LNCaP clone FGC (cell line): ENCODE measurements at regions not wholly inside any gene's neighbourhood (a gene's known extent, or its start where the extent isn't known, plus 50 kb on each side); places are given as distances from the start of the nearest gene placed in this dataset.
"Not testable (repeated sequence)": the region's sequence is repeated elsewhere in the genome, so short reads cannot be mapped to it uniquely, and the experiment has no call there.

Experiments used
- DNase-seq: peaks from one replicate; pipeline ENCODE4 v3.0.0-alpha.2; 2011; ENCODE audit warnings: low read depth
- H3K4me3 ChIP-seq: 2 replicates; pipeline ENCODE4 v1.5.1; 2011; ENCODE audit warnings: mild to moderate bottlenecking, low read depth, low read length, control low read depth
- TF ChIP-seq, protein P1 (sequence below): IDR thresholded peaks from 2 replicates; pipeline ENCODE4 v1.5.1; 2012; ENCODE audit warnings: mild to moderate bottlenecking; ENCODE audit not compliant: control insufficient read depth, insufficient read depth; ENCODE audit errors: extremely low read depth

DNA sequence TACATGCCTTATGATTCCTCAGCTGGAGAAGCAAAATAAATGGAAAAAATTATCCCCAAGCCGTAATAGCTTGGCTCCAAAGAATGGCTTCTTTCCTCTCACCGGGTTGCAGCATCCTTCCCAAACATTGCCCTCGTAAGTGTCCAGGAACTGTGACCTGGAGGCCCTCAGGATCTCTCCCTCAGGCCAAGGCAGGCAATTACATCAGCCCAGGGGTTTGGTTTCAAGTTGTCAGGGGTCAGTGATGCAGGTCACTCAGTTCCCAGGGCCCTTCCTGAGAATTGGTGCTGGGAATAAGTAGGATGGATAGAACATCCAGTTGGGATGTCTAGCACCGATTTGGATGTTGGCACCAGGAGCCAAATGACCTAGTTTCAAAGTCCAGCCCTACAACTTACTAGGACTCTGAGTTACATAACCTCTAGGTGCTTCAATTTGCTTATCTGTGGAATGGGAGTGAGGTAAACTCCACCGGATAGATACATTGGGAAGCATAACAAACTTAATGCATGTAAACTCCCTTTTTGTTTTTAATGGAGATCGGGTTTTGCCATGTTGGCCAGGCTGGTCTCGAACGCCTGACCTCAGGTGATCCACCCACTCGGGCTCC, 133.5 kb upstream of the DAP start:
- H3K4me3 ChIP-seq, result no peak overlapping the region
- TF ChIP-seq, protein P1, sequence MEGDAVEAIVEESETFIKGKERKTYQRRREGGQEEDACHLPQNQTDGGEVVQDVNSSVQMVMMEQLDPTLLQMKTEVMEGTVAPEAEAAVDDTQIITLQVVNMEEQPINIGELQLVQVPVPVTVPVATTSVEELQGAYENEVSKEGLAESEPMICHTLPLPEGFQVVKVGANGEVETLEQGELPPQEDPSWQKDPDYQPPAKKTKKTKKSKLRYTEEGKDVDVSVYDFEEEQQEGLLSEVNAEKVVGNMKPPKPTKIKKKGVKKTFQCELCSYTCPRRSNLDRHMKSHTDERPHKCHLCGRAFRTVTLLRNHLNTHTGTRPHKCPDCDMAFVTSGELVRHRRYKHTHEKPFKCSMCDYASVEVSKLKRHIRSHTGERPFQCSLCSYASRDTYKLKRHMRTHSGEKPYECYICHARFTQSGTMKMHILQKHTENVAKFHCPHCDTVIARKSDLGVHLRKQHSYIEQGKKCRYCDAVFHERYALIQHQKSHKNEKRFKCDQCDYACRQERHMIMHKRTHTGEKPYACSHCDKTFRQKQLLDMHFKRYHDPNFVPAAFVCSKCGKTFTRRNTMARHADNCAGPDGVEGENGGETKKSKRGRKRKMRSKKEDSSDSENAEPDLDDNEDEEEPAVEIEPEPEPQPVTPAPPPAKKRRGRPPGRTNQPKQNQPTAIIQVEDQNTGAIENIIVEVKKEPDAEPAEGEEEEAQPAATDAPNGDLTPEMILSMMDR, result no peak
- DNase-seq, result no peak

DNA sequence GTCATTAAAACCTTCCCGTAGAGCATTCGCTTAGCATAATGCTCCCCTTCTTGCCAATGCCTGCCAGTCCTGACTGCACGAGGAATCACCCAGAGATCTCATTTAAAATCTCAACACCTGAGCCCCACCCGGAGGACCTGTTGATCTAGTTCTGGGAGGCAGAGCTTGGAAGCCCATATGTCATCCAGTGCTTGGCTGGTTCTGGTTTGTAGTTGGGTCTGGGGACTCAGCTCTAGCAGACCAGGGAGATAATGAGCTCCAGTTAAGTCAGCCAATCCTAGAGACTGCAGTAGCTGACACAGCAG, 131.8 kb upstream of the DAP start:
- no peak overlapping the region for H3K4me3 ChIP-seq
- no peak for DNase-seq
- TF ChIP-seq, protein P1, result no peak

DNA sequence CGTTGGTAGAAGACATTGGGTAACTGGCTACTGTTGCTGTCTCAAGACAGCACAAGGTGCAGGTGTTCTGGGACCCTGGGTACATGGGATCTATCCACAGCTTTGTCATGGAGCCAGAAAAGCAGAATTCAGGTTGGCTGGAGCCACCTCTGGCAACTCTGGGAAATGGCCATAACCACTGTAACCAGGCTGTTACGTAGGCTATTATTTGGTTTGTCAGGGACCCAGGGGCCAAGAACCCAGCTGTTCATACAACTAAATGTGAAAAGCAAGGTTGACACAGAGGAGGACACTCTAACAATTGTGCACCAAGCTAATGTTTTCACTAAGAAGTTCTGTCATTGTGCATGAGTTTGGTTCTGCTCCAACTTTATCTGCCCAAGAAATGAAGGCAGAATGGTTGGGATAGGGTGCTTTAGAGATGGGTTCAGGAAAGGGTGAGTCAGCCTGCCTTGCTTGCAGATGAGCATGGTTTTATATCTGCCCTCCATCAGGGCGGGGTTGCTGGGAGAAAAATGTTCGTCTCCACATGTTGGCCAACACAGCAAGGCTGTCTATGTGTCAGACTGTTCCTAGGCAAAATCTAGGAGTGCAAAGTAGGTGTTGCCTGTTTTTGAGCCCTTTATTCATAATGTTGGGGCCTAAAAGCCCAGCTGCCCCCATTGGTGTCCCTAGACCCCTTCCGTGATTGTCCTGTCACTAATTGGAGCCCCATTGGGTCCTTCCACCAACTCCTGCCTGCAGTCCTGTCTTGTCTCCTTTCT, 131.3 kb upstream of the DAP start:
- TF ChIP-seq, protein P1, result no peak
- H3K4me3 ChIP-seq, result no peak overlapping the region
- DNase-seq, result no peak

DNA sequence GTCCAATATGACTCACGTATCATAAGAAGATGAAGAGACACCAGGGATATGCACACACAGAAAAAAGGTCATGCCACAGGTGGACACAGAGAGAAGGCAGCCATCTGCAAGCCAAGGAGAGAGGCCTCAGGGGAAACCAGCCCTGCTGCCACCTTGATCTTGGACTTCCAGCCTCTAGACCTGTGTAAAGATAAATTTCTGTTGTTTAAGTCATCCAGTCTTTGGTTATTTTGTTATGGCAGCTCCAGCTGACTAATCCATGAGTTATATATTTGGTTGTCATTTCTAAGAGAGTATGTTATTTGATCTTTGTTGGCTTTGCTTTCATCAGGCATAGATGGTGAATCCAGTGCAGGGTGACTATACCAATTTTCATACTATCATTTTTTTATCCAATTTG, 130.2 kb upstream of the DAP start:
- H3K4me3 ChIP-seq, result no peak overlapping the region
- no peak for DNase-seq
- TF ChIP-seq, protein P1, result no peak

DNA sequence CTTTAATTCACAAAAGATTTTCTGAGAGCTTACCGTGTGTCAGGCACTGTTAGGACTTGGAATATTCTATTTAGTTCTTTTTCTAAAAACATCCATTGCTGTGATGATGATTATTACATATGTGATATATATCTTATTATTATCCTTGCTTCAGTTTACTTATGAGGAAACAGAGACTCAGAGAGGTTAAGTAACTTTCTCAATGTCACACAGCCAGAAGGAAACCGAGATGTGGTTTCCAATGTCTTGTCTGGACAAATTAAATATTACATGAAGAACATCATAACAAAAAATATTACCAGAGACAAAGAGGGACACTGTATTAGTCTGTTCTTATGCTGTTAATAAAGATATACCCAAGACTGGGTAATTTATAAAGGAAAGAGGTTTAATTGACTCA, 125.5 kb upstream of the DAP start:
- TF ChIP-seq, protein P1, result no peak
- no peak overlapping the region for H3K4me3 ChIP-seq
- DNase-seq, result no peak

DNA sequence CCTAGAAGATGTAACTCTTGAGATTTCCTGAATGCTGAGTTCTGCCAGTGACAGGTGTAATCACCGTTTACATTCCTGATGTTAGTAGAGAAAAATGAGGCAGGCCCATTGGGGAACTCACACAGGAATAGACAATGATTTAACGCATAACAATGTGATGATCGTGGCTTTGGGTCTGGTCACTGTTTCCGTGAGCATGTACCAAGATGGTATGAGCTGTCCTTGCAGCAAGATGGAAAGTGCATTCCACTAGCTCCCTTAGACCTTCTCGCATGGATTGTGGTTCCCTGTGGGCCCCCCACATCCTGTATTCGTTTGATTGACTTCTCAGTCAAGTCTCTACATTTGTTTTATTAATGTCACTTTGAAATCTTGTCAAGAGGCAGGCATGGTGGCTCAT, 124.0 kb upstream of the DAP start:
- no peak for DNase-seq
- H3K4me3 ChIP-seq, result no peak overlapping the region
- TF ChIP-seq, protein P1, result no peak

DNA sequence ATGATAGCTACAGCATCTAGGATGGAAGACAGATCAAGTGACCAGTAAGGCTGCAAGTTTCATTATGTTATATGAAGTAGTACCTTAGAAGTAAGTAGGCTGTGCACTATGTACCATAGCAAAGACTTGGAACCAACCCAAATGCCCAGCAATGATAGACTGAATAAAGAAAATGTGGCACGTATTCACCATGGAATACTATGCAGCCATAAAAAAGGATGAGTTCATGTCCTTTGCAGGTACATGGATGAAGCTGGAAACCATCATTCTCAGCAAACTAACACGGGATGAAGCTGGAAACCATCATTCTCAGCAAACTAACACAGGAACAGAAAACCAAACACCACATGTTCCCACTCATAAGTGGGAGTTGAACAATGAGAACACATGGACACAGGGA, 122.9 kb upstream of the DAP start:
- not testable (repeated sequence) for H3K4me3 ChIP-seq, DNase-seq
